Erythroblast (primary cell): ENCODE measurements at regions not wholly inside any gene's neighbourhood (a gene's known extent, or its start where the extent isn't known, plus 50 kb on each side); places are given as distances from the start of the nearest gene placed in this dataset.

Source experiments
- GATA1 ChIP-seq: IDR thresholded peaks from 2 replicates; pipeline ENCODE4 v1.6.1; 2011; ENCODE audit warnings: low read depth, mild to moderate bottlenecking, control low read depth, low read length, moderate library complexity
- POLR2A ChIP-seq: IDR thresholded peaks from 2 replicates; pipeline ENCODE4 v1.6.1; 2011; ENCODE audit warnings: mild to moderate bottlenecking, low read length

DNA sequence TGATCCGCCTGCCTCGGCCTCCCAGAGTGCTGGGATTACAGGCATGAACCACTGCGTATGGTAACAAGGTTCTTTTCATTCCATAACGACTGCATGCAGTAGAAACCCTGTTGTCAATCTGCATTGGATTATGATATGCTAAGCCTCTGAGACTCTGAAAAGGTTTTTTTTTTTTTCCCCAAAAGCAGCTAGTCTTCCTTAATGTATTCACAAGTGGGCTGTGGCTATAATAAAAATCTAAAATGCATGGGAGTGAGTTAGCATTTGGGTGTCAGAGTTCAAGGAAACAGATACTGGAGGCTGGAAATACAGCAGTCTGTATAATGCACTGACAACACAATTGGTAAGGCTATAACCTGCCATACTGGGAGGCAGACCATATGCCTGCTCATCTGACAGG is 218.1 kb downstream of the NSUN3 start:
- TF ChIP-seq POLR2A (no peak), GATA1 (no peak)
